H9 (cell line): ENCODE measurements at regions not wholly inside any gene's neighbourhood (a gene's known extent, or its start where the extent isn't known, plus 50 kb on each side); places are given as distances from the start of the nearest gene placed in this dataset.

ENCODE experiments used
- DNase-seq: peaks from one replicate; pipeline ENCODE4 v3.0.0-alpha.2; 2017
- H2AFZ ChIP-seq: one replicate; pipeline ENCODE4 v1.6.1; 2013; ENCODE audit warnings: mild to moderate bottlenecking, low read length, control low read depth, moderate library complexity
- H2AK5ac ChIP-seq: 2 replicates; pipeline ENCODE4 v1.6.1; 2013; ENCODE audit warnings: low read length, control low read depth, mixed read lengths; ENCODE audit not compliant: insufficient read length
- H2BK120ac ChIP-seq: one replicate; pipeline ENCODE4 v1.6.1; 2013; ENCODE audit warnings: low read depth, mild to moderate bottlenecking, low read length, control low read depth, inconsistent platforms; ENCODE audit not compliant: poor library complexity, severe bottlenecking
- H2BK12ac ChIP-seq: 2 replicates; pipeline ENCODE4 v1.6.1; 2013; ENCODE audit warnings: low read length, control low read depth, mixed read lengths, low read depth; ENCODE audit not compliant: insufficient read length
- H2BK15ac ChIP-seq: 2 replicates; pipeline ENCODE4 v1.6.1; 2013; ENCODE audit warnings: low read depth, low read length, control low read depth
- H2BK20ac ChIP-seq: one replicate; pipeline ENCODE4 v1.6.1; 2013; ENCODE audit warnings: low read depth, mild to moderate bottlenecking, low read length, control low read depth, inconsistent platforms; ENCODE audit not compliant: poor library complexity, severe bottlenecking
- H2BK5ac ChIP-seq: 2 replicates; pipeline ENCODE4 v1.6.1; 2013; ENCODE audit warnings: low read length, control low read depth, mixed read lengths; ENCODE audit not compliant: insufficient read length
- H3K14ac ChIP-seq: 2 replicates; pipeline ENCODE4 v1.6.1; 2013; ENCODE audit warnings: low read length, control low read depth; ENCODE audit not compliant: insufficient read depth
- H3K18ac ChIP-seq: 2 replicates; pipeline ENCODE4 v1.6.1; 2013; ENCODE audit warnings: low read depth, mild to moderate bottlenecking, mixed read lengths, low read length, control low read depth; ENCODE audit not compliant: insufficient read length
- H3K23ac ChIP-seq: 2 replicates; pipeline ENCODE4 v1.6.1; 2013; ENCODE audit warnings: low read length, control low read depth, mixed read lengths, low read depth; ENCODE audit not compliant: insufficient read length
- H3K23me2 ChIP-seq: 2 replicates; pipeline ENCODE4 v1.6.1; 2013; ENCODE audit warnings: low read depth, mild to moderate bottlenecking, mixed read lengths, low read length, control low read depth; ENCODE audit not compliant: insufficient read length, poor library complexity, severe bottlenecking
- H3K27ac ChIP-seq: 2 replicates; pipeline ENCODE4 v1.5.1; 2013; ENCODE audit warnings: low read length, control low read depth, mixed read lengths, low read depth; ENCODE audit not compliant: insufficient read length
- H3K27me3 ChIP-seq: 2 replicates; pipeline ENCODE4 v1.6.1; 2013; ENCODE audit warnings: low read length, control low read depth, inconsistent platforms; ENCODE audit not compliant: insufficient read depth
- H3K4ac ChIP-seq: 2 replicates; pipeline ENCODE4 v1.6.1; 2013; ENCODE audit warnings: low read depth, mild to moderate bottlenecking, control low read depth, inconsistent platforms, low read length, moderate library complexity
- H3K4me1 ChIP-seq: 2 replicates; pipeline ENCODE4 v1.6.1; 2013; ENCODE audit warnings: low read length, control low read depth, inconsistent platforms; ENCODE audit not compliant: insufficient read depth
- H3K4me2 ChIP-seq: 2 replicates; pipeline ENCODE4 v1.6.1; 2013; ENCODE audit warnings: low read length, control low read depth, mixed read lengths; ENCODE audit not compliant: insufficient read length, insufficient read depth
- H3K56ac ChIP-seq: 2 replicates; pipeline ENCODE4 v1.6.1; 2013; ENCODE audit warnings: low read depth, mild to moderate bottlenecking, mixed read lengths, low read length, control low read depth; ENCODE audit not compliant: insufficient read length
- H3K79me1 ChIP-seq: 2 replicates; pipeline ENCODE4 v1.6.1; 2013; ENCODE audit warnings: low read depth, mild to moderate bottlenecking, moderate library complexity, low read length, control low read depth, inconsistent platforms; ENCODE audit not compliant: insufficient read depth, poor library complexity, severe bottlenecking
- H3K79me2 ChIP-seq: 2 replicates; pipeline ENCODE4 v1.6.1; 2013; ENCODE audit warnings: low read length, control low read depth, inconsistent platforms; ENCODE audit not compliant: insufficient read depth
- H3K9ac ChIP-seq: 2 replicates; pipeline ENCODE4 v1.6.1; 2013; ENCODE audit warnings: low read length, control low read depth, mixed read lengths; ENCODE audit not compliant: insufficient read length; ENCODE audit errors: extremely low read depth
- H3K9me3 ChIP-seq: one replicate; pipeline ENCODE4 v1.6.1; 2013; ENCODE audit warnings: low read depth, low read length, inconsistent platforms; ENCODE audit not compliant: control insufficient read depth
- H3T11ph ChIP-seq: one replicate; pipeline ENCODE4 v1.6.1; 2013; ENCODE audit warnings: mild to moderate bottlenecking, low read length, control low read depth, inconsistent platforms
- H4K20me1 ChIP-seq: one replicate; pipeline ENCODE4 v1.6.1; 2013; ENCODE audit not compliant: control insufficient read depth, insufficient read length, insufficient read depth
- H4K5ac ChIP-seq: 2 replicates; pipeline ENCODE4 v1.6.1; 2013; ENCODE audit warnings: low read depth, mild to moderate bottlenecking, mixed read lengths, low read length, control low read depth; ENCODE audit not compliant: insufficient read length
- H4K8ac ChIP-seq: replicated peaks from 2 replicates; pipeline ENCODE4 v1.6.1; 2013; ENCODE audit warnings: low read length, control low read depth, mixed read lengths, low read depth; ENCODE audit not compliant: insufficient read length
- H4K91ac ChIP-seq: 2 replicates; pipeline ENCODE4 v1.6.1; 2013; ENCODE audit warnings: low read depth, mild to moderate bottlenecking, moderate library complexity, mixed read lengths, low read length, control low read depth; ENCODE audit not compliant: insufficient read length
- H3K27ac Mint-ChIP-seq, 3 experiments: 2 replicates in 2 of 3; 3 replicates in 1 of 3; pipeline ENCODE4 v1.8.0; 2020 to 2021; ENCODE audit warnings: mixed read lengths in 3 of 3, mild to moderate bottlenecking in 1 of 3, moderate library complexity in 1 of 3
- H3K27me3 Mint-ChIP-seq: 2 replicates; pipeline ENCODE4 v1.8.0; 2021; ENCODE audit warnings: low read depth, mild to moderate bottlenecking, moderate library complexity, mixed read lengths
- H3K36me3 Mint-ChIP-seq, 3 experiments: 2 replicates in 2 of 3; 3 replicates in 1 of 3; pipeline ENCODE4 v1.8.0; 2020 to 2021; ENCODE audit warnings: low read depth in 3 of 3, mixed read lengths in 3 of 3; ENCODE audit not compliant: insufficient read depth in 1 of 3
- H3K4me1 Mint-ChIP-seq, 2 experiments: 2 replicates each; pipeline ENCODE4 v1.8.0; 2020; ENCODE audit warnings: mixed read lengths in 2 of 2
- H3K4me3 Mint-ChIP-seq, 2 experiments: 2 replicates in 1 of 2; 3 replicates in 1 of 2; pipeline ENCODE4 v1.8.0; 2020 to 2021; ENCODE audit warnings: mild to moderate bottlenecking in 2 of 2, mixed read lengths in 2 of 2, moderate library complexity in 1 of 2
- H3K9me3 Mint-ChIP-seq, 2 experiments: 2 replicates in 1 of 2; 3 replicates in 1 of 2; pipeline ENCODE4 v1.8.0; 2020; ENCODE audit warnings: mild to moderate bottlenecking in 2 of 2, mixed read lengths in 2 of 2, moderate library complexity in 1 of 2
- CTCF ChIP-seq: fragments of 200-600 bp; sonication (generic); conservative IDR thresholded peaks from 3 replicates; pipeline ENCODE4 v1.8.0; 2021; ENCODE audit warnings: antibody characterized with exemption, mild to moderate bottlenecking
- WGBS: extraction: QIAGEN DNeasy Blood & Tissue Kit; methylation state at CpG from one replicate; pipeline ENCODE4 v1.1.7; 2013; ENCODE audit warnings: missing lambda C conversion rate, low lambda C conversion rate, mixed read lengths; ENCODE audit not compliant: insufficient read length; ENCODE audit errors: extremely low coverage; 5-methylcytosine and 5-hydroxymethylcytosine counted together

GRCh38 chr13:85363504-85363903 lies 435.7 kb downstream of the SLITRK6 start:
- no peaks in the 10 kb centered on the region for H3K4me1 ChIP-seq
- Mint-ChIP-seq H3K4me3 (no peak overlapping the region), H3K27me3 (no peaks in the 10 kb centered on the region), H3K36me3 (no peaks in the 10 kb centered on the region), H3K27ac (no peak overlapping the region), H3K9me3 (peaks cover 0 to 4% of the 10 kb centered on the region in 2 experiments; a peak in 2 of 5 replicates), H3K4me1 (no peaks in the 10 kb centered on the region)
- no peak overlapping the region for H3K18ac ChIP-seq
- H3K27me3 ChIP-seq = no peaks in the 10 kb centered on the region
- no peaks in the 10 kb centered on the region for H3K23me2 ChIP-seq
- H3K14ac ChIP-seq = no peak overlapping the region
- no peak for TF ChIP-seq CTCF
- H3K4ac ChIP-seq = no peak overlapping the region
- H2BK120ac ChIP-seq = no peak overlapping the region
- H4K8ac ChIP-seq = no peak overlapping the region
- H3T11ph ChIP-seq = no peak overlapping the region
- no peak overlapping the region for H4K91ac ChIP-seq
- no peak overlapping the region for H3K9ac ChIP-seq
- no peak overlapping the region for H2BK5ac ChIP-seq
- H3K9me3 ChIP-seq = no peaks in the 10 kb centered on the region
- H2AFZ ChIP-seq = no peak overlapping the region
- H2BK15ac ChIP-seq = no peak overlapping the region
- no peaks in the 10 kb centered on the region for H3K79me1 ChIP-seq
- H3K56ac ChIP-seq = no peak overlapping the region
- no peaks in the 10 kb centered on the region for H4K20me1 ChIP-seq
- no peaks in the 10 kb centered on the region for H3K79me2 ChIP-seq
- H2AK5ac ChIP-seq = no peak overlapping the region
- H4K5ac ChIP-seq = no peak overlapping the region
- no peak for DNase-seq
- no peak overlapping the region for H3K4me2 ChIP-seq
- no peak overlapping the region for H2BK20ac ChIP-seq
- H2BK12ac ChIP-seq = no peak overlapping the region
- H3K27ac ChIP-seq = no peak overlapping the region
- WGBS = no CpG with 5 or more reads among the region's 15 CpGs
- H3K23ac ChIP-seq = no peak overlapping the region
